ENCODE measurements at regions not wholly inside any gene's neighbourhood (a gene's known extent, or its start where the extent isn't known, plus 50 kb on each side); places are given as distances from the start of the nearest gene placed in this dataset.

- Histone ChIP-seq H3K4me3 (ENCODE audit: low read length) (no peak overlapping the region), H3K36me3 (ENCODE audit: insufficient read depth, low read length) (no peaks in the 10 kb centered on the region), H3K9me3 (ENCODE audit: control insufficient read depth in 1 of 2, insufficient read depth in 1 of 2, low read length in 2 of 2) (peaks cover 0 to 42% of the 10 kb centered on the region in 2 experiments), H3K27ac (ENCODE audit: low read depth in 1 of 2, low read length in 2 of 2) (no peak overlapping the region), H3K27me3 (ENCODE audit: control insufficient read depth in 1 of 2, insufficient read depth in 2 of 2, low read length in 2 of 2) (no peaks in the 10 kb centered on the region), H3K4me1 (ENCODE audit: insufficient read depth, low read length) (no peaks in the 10 kb centered on the region)
- Mint-ChIP-seq H3K27me3 (no peaks in the 10 kb centered on the region), H3K36me3 (ENCODE audit: low read depth) (no peaks in the 10 kb centered on the region), H3K4me3 (no peak overlapping the region), H3K27ac (no peak overlapping the region), H3K4me1 (ENCODE audit: low read depth) (no peaks in the 10 kb centered on the region), H3K9me3 (peaks cover 8% of the 10 kb centered on the region)
- CTCF ChIA-PET = no interaction called here
- no peak for TF ChIP-seq CTCF (IDR thresholded peaks at IDR 0.05)
- DNase-seq (no peak), ATAC-seq (ENCODE audit: poor library complexity) (no peak)
- POLR2A ChIA-PET = no interaction called here
- intact Hi-C loops (cut with DNase I, micrococcal nuclease) = no loop called here
Measured at GRCh38 chr4:189463734-189464133, 476.9 kb upstream of the FRG1 start.

- ChIA-PET CTCF (no interaction called here), POLR2A (no interaction called here)
- H3K27me3 ChIP-seq (ENCODE audit: control insufficient read depth in 1 of 2, insufficient read depth in 2 of 2, low read length in 2 of 2) = no peaks in the 10 kb centered on the region
- no peak overlapping the region for H3K4me3 Mint-ChIP-seq
- H3K27ac Mint-ChIP-seq = no peak overlapping the region
- no peaks in the 10 kb centered on the region for H3K36me3 Mint-ChIP-seq (ENCODE audit: low read depth)
- H3K36me3 ChIP-seq (ENCODE audit: insufficient read depth, low read length) = no peaks in the 10 kb centered on the region
- H3K4me1 Mint-ChIP-seq (ENCODE audit: low read depth) = no peaks in the 10 kb centered on the region
- intact Hi-C loops (cut with DNase I, micrococcal nuclease) = no loop called here
- TF ChIP-seq CTCF (IDR thresholded peaks at IDR 0.05) = no peak
- H3K27me3 Mint-ChIP-seq = no peaks in the 10 kb centered on the region
- DNase-seq = no peak
- H3K4me3 ChIP-seq (ENCODE audit: low read length) = no peak overlapping the region
- H3K9me3 Mint-ChIP-seq = peaks cover 5% of the 10 kb centered on the region
- no peak overlapping the region for H3K27ac ChIP-seq (ENCODE audit: low read depth in 1 of 2, low read length in 2 of 2)
- ATAC-seq (ENCODE audit: poor library complexity) = no peak
- H3K4me1 ChIP-seq (ENCODE audit: insufficient read depth, low read length) = no peaks in the 10 kb centered on the region
- peaks cover 0 to 42% of the 10 kb centered on the region in 2 experiments for H3K9me3 ChIP-seq (ENCODE audit: control insufficient read depth in 1 of 2, insufficient read depth in 1 of 2, low read length in 2 of 2)
Measured at GRCh38 chr4:189494407-189494806, 446.3 kb upstream of the FRG1 start.

GRCh38 chr4:189497516-189497915 lies 443.2 kb upstream of the FRG1 start:
- Mint-ChIP-seq H3K4me3 (no peak overlapping the region), H3K36me3 (ENCODE audit: low read depth) (no peaks in the 10 kb centered on the region), H3K4me1 (ENCODE audit: low read depth) (no peaks in the 10 kb centered on the region), H3K27ac (no peak overlapping the region), H3K9me3 (no peaks in the 10 kb centered on the region), H3K27me3 (no peaks in the 10 kb centered on the region)
- no peak for TF ChIP-seq CTCF (IDR thresholded peaks at IDR 0.05)
- DNase-seq = no peak
- no peak for ATAC-seq (ENCODE audit: poor library complexity)
- H3K4me1 ChIP-seq (ENCODE audit: insufficient read depth, low read length) = no peaks in the 10 kb centered on the region
- no peaks in the 10 kb centered on the region for H3K36me3 ChIP-seq (ENCODE audit: insufficient read depth, low read length)
- POLR2A ChIA-PET = no interaction called here
- H3K27ac ChIP-seq (ENCODE audit: low read depth in 1 of 2, low read length in 2 of 2) = no peak overlapping the region
- CTCF ChIA-PET = no interaction called here
- intact Hi-C loops (cut with DNase I, micrococcal nuclease) = no loop called here
- no peaks in the 10 kb centered on the region for H3K27me3 ChIP-seq (ENCODE audit: control insufficient read depth in 1 of 2, insufficient read depth in 2 of 2, low read length in 2 of 2)
- no peak overlapping the region for H3K4me3 ChIP-seq (ENCODE audit: low read length)
- peaks cover 0 to 31% of the 10 kb centered on the region in 2 experiments for H3K9me3 ChIP-seq (ENCODE audit: control insufficient read depth in 1 of 2, insufficient read depth in 1 of 2, low read length in 2 of 2)

Data from CD4-positive, alpha-beta T cell (primary cell).